BLaER1 treated with 17β-estradiol and CSF1 and Interleukin-3, amounts not matched to agents 10 nM and 100 nM (cell line): ENCODE measurements at regions not wholly inside any gene's neighbourhood (a gene's known extent, or its start where the extent isn't known, plus 50 kb on each side); places are given as distances from the start of the nearest gene placed in this dataset.

Experiments
- H3K27ac ChIP-seq, 11 experiments: shearing (Covaris generic); formaldehyde crosslinking; 2 replicates each; pipeline ENCODE4 v1.8.1; 2022
- H3K27me3 ChIP-seq, 11 experiments: shearing (Covaris generic); formaldehyde crosslinking; 2 replicates each; pipeline ENCODE4 v1.8.1; 2022
- H3K36me3 ChIP-seq, 11 experiments: shearing (Covaris generic); formaldehyde crosslinking; 2 replicates each; pipeline ENCODE4 v1.8.1; 2022
- H3K4me1 ChIP-seq, 10 experiments: shearing (Covaris generic); formaldehyde crosslinking; 2 replicates each; pipeline ENCODE4 v1.8.1; 2022
- H3K4me2 ChIP-seq, 11 experiments: shearing (Covaris generic); formaldehyde crosslinking; 2 replicates each; pipeline ENCODE4 v1.8.1; 2022
- H3K4me3 ChIP-seq, 10 experiments: shearing (Covaris generic); formaldehyde crosslinking; 2 replicates each; pipeline ENCODE4 v1.8.1; 2022
- H3K9ac ChIP-seq, 11 experiments: shearing (Covaris generic); formaldehyde crosslinking; 2 replicates each; pipeline ENCODE4 v1.8.1; 2022
- H3K9me3 ChIP-seq, 11 experiments: shearing (Covaris generic); formaldehyde crosslinking; replicated peaks in 1 of 11; 2 replicates each; pipeline ENCODE4 v1.8.1; 2022
- H4K20me1 ChIP-seq, 11 experiments: shearing (Covaris generic); formaldehyde crosslinking; 2 replicates each; pipeline ENCODE4 v1.8.1; 2022
- Cebpa-rat ChIP-seq, 11 experiments: shearing (Covaris generic); IDR thresholded peaks; 2 replicates each; pipeline ENCODE4 v1.8.1; 2022

GRCh38 chr7:57685418-57685817, 235.4 kb downstream of the ZNF716 start:
- no peak overlapping the region for H3K9ac ChIP-seq
- TF ChIP-seq Cebpa-rat (IDR thresholded peaks at IDR 0.05), result no peak
- H3K4me3 ChIP-seq, result no peak overlapping the region
- H3K36me3 ChIP-seq, result no peaks in the 10 kb centered on the region
- no peaks in the 10 kb centered on the region for H3K9me3 ChIP-seq
- no peak overlapping the region for H3K4me2 ChIP-seq
- no peaks in the 10 kb centered on the region for H4K20me1 ChIP-seq
- H3K4me1 ChIP-seq, result no peaks in the 10 kb centered on the region
- no peaks in the 10 kb centered on the region for H3K27me3 ChIP-seq
- H3K27ac ChIP-seq, result no peak overlapping the region
